ENCODE measurements at regions not wholly inside any gene's neighbourhood (a gene's known extent, or its start where the extent isn't known, plus 50 kb on each side); places are given as distances from the start of the nearest gene placed in this dataset.

GRCh38 chr15:89028036-89028435 lies 60.2 kb upstream of the ABHD2 start:
- H3K4me1 ChIP-seq (replicated peaks in 1 of 4; ENCODE audit: control insufficient read depth in 3 of 4, insufficient read depth in 4 of 4, low read length in 3 of 4), result no peaks in the 10 kb centered on the region
- no peak overlapping the region for H3K4ac ChIP-seq (replicated peaks; ENCODE audit: insufficient read length, low read depth, low read length)
- CTCF ChIA-PET (ENCODE audit: partially characterized antibody), result interaction anchor here (0.6 to 2.3 kb wide), 10 partner anchors 22 to 1826 kb away, joined by 3 to 7 read pairs (median 4); no protein-coding TSS in a partner anchor
- no peak overlapping the region for H4K5ac ChIP-seq (ENCODE audit: insufficient read length, low read depth, low read length)
- no peak overlapping the region for H2AK5ac ChIP-seq (ENCODE audit: low read depth, low read length)
- H2BK15ac ChIP-seq (ENCODE audit: low read length), result no peak overlapping the region
- H3K79me1 ChIP-seq (ENCODE audit: low read depth, low read length), result no peaks in the 10 kb centered on the region
- POLR2A ChIA-PET (ENCODE audit: partially characterized antibody), result interaction anchor here (1.3 to 2.3 kb wide), 3 partner anchors 25 to 131 kb away, joined by 3 to 5 read pairs (median 4); no protein-coding TSS in a partner anchor
- H2BK5ac ChIP-seq (ENCODE audit: low read depth, low read length), result no peak overlapping the region
- no peak overlapping the region for H3K56ac ChIP-seq (replicated peaks; ENCODE audit: insufficient read length, low read depth, low read length)
- DNase-seq (ENCODE audit: low read depth in 1 of 2, low spot score in 2 of 2) (no peak), FAIRE-seq (no peak)
- H3K9ac ChIP-seq (replicated peaks in 1 of 4; ENCODE audit: extremely low read depth in 1 of 4, low read depth in 3 of 4, low read length in 3 of 4), result no peak overlapping the region
- no peak overlapping the region for H4K8ac ChIP-seq (ENCODE audit: extremely low read depth, insufficient read depth, low read length)
- no peaks in the 10 kb centered on the region for H4K20me1 ChIP-seq (replicated peaks in 1 of 2; ENCODE audit: control insufficient read depth in 1 of 2, insufficient read depth in 2 of 2, low read length in 2 of 2)
- no peak overlapping the region for H3K23ac ChIP-seq (ENCODE audit: insufficient read length)
- H3K36me3 ChIP-seq (ENCODE audit: control insufficient read depth in 2 of 4, insufficient read depth in 4 of 4, low read length in 3 of 4), result no peaks in the 10 kb centered on the region
- WGBS, 2 experiments (ENCODE audit: extremely low coverage in 1 of 2, insufficient coverage in 1 of 2, insufficient read length in 1 of 2, insufficient replicate concordance in 2 of 2, low coverage in 1 of 2, low lambda C conversion rate in 2 of 2, missing lambda C conversion rate in 1 of 2), result 85% methylated on average over 7 of the region's 7 CpGs; no CpG with 5 or more reads in 1 of the 2 experiments
- no peak overlapping the region for H3K4me2 ChIP-seq (ENCODE audit: insufficient read depth in 1 of 2, low read depth in 2 of 2, low read length in 2 of 2)
- H2BK120ac ChIP-seq (replicated peaks; ENCODE audit: low read depth, low read length), result no peak overlapping the region
- no peak for TF ChIP-seq SUZ12 (IDR thresholded peaks at IDR 0.05; ENCODE audit: low read length)
- no peak for TF ChIP-seq YY1 (IDR thresholded peaks at IDR 0.05; ENCODE audit: low read depth, low read length)
- no peak for TF ChIP-seq KDM1A (IDR thresholded peaks at IDR 0.05; ENCODE audit: borderline replicate concordance, low read length)
- no peak for TF ChIP-seq POLR2A (IDR thresholded peaks at IDR 0.05; ENCODE audit: control extremely low read depth in 1 of 2, low read depth in 2 of 2, low read length in 2 of 2)
- no peak for TF ChIP-seq SIRT6 (IDR thresholded peaks at IDR 0.05; ENCODE audit: low read length)
- TF ChIP-seq KDM4A (IDR thresholded peaks at IDR 0.05; ENCODE audit: low read depth, low read length, severe bottlenecking), result no peak
- TF ChIP-seq MAX (IDR thresholded peaks at IDR 0.05), result no peak
- no peak for TF ChIP-seq SRF (IDR thresholded peaks at IDR 0.05; ENCODE audit: low read depth, low read length)
- TF ChIP-seq SP4 (IDR thresholded peaks at IDR 0.05; ENCODE audit: low read length), result no peak
- H3K27ac ChIP-seq (ENCODE audit: low read depth, low read length), result no peak overlapping the region
- no peaks in the 10 kb centered on the region for H3K23me2 ChIP-seq (ENCODE audit: low read depth, low read length)
- H3K79me2 ChIP-seq (ENCODE audit: control insufficient read depth in 1 of 2, insufficient read depth in 2 of 2, low read length in 2 of 2), result no peaks in the 10 kb centered on the region
- no peaks in the 10 kb centered on the region for H3K27me3 ChIP-seq (replicated peaks in 1 of 4; ENCODE audit: control insufficient read depth in 3 of 4, extremely low read depth in 1 of 4, insufficient read depth in 3 of 4, low read length in 3 of 4)
- H2AFZ ChIP-seq (ENCODE audit: low read length), result no peak overlapping the region
- H2BK20ac ChIP-seq (ENCODE audit: low read length), result no peak overlapping the region
- H3K9me3 ChIP-seq (ENCODE audit: insufficient read depth in 2 of 2, low read depth in 1 of 2, low read length in 1 of 2), result peaks cover 0 to 7% of the 10 kb centered on the region in 2 experiments; a peak in 2 of 4 replicates
- no peak overlapping the region for H4K91ac ChIP-seq (replicated peaks; ENCODE audit: insufficient read length, low read length)
- H3K4me3 ChIP-seq (ENCODE audit: extremely low read depth in 1 of 4, insufficient read depth in 2 of 4, low read depth in 3 of 4, low read length in 4 of 4), result no peak overlapping the region
- no peak overlapping the region for H3K14ac ChIP-seq (ENCODE audit: insufficient read length)
- H3K18ac ChIP-seq (ENCODE audit: extremely low read depth, low read length), result no peak overlapping the region
- H2BK12ac ChIP-seq (ENCODE audit: low read depth, low read length), result no peak overlapping the region

All from H1 (cell line).